AG09309 (cell line): ENCODE measurements at regions not wholly inside any gene's neighbourhood (a gene's known extent, or its start where the extent isn't known, plus 50 kb on each side); places are given as distances from the start of the nearest gene placed in this dataset.

ENCODE experiments used
- DNase-seq: peaks from one replicate; pipeline ENCODE4 v3.0.0-alpha.2; 2010; ENCODE audit warnings: low read depth
- H3K4me3 ChIP-seq: 2 replicates; pipeline ENCODE4 v1.5.1; 2011; ENCODE audit warnings: mild to moderate bottlenecking, low read depth, low read length, moderate library complexity; ENCODE audit not compliant: control insufficient read depth
- TF ChIP-seq, protein P1 (sequence below): IDR thresholded peaks from 2 replicates; pipeline ENCODE4 v1.5.1; 2011; ENCODE audit warnings: mild to moderate bottlenecking, low read depth, low read length, inconsistent platforms; ENCODE audit not compliant: insufficient read depth, control insufficient read depth; ENCODE audit errors: missing control alignments

- TF ChIP-seq, protein P1, sequence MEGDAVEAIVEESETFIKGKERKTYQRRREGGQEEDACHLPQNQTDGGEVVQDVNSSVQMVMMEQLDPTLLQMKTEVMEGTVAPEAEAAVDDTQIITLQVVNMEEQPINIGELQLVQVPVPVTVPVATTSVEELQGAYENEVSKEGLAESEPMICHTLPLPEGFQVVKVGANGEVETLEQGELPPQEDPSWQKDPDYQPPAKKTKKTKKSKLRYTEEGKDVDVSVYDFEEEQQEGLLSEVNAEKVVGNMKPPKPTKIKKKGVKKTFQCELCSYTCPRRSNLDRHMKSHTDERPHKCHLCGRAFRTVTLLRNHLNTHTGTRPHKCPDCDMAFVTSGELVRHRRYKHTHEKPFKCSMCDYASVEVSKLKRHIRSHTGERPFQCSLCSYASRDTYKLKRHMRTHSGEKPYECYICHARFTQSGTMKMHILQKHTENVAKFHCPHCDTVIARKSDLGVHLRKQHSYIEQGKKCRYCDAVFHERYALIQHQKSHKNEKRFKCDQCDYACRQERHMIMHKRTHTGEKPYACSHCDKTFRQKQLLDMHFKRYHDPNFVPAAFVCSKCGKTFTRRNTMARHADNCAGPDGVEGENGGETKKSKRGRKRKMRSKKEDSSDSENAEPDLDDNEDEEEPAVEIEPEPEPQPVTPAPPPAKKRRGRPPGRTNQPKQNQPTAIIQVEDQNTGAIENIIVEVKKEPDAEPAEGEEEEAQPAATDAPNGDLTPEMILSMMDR, result no peak
- H3K4me3 ChIP-seq, result no peak overlapping the region
- DNase-seq, result no peak
Observed at GRCh38 chr12:34398366-34398705, 376.0 kb downstream of the ALG10 start.

DNA sequence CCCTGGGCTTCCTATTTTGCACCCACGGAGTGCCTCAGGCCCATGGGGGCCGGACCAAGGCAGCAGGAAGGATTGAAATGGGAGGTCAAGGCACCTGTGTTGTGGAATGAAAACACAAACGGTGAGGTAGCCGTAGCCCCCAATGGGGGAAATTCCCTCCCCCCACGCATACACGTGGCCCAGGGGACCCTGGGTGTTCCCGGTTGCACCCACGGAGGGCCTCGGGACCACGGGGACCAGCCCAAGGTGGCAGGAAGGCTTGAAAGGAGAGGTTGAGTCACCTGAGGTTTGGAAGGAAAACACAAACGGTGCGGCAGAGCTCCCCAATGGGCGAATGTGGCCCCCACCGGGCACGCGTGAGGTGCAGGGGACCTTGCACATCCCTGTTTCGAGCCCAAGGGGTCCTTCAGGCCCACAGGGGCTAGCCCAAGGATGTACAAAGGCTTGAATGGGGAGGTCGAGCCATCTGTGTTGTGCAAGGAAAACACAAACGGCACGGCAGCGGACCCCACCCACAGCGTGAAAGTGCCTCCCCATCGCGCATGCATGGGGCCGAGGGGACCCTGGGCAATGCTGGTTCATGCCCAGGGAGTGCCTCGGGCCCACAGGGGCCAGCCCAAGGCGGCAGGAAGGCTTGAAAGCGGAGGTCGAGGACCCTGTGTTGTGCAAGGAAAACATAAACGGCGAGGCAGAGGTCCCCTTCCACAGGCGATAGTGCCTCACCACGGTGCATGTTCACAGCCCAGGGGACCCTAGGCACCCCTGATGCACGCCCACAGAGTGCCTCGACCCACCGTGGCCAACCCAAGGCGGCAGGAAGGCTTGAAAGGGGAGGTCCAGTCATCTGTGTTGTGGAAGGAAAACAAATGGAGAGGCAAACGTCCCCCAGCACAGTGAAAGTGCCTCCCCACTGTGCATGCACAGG is 376.7 kb downstream of the ALG10 start:
- H3K4me3 ChIP-seq, result no peak overlapping the region
- no peak for DNase-seq
- TF ChIP-seq, protein P1, result no peak

GRCh38 chr12:34399631-34400410 is 377.5 kb downstream of the ALG10 start:
- H3K4me3 ChIP-seq, result no peak overlapping the region
- no peak for DNase-seq
- TF ChIP-seq, protein P1, result no peak

GRCh38 chr12:34400411-34400881 is 378.1 kb downstream of the ALG10 start:
- no peak overlapping the region for H3K4me3 ChIP-seq
- no peak for DNase-seq
- TF ChIP-seq, protein P1, result no peak

- TF ChIP-seq, protein P1, result no peak
- no peak for DNase-seq
- H3K4me3 ChIP-seq, result no peak overlapping the region
Observed at GRCh38 chr12:34400986-34401658, 378.8 kb downstream of the ALG10 start.

DNA sequence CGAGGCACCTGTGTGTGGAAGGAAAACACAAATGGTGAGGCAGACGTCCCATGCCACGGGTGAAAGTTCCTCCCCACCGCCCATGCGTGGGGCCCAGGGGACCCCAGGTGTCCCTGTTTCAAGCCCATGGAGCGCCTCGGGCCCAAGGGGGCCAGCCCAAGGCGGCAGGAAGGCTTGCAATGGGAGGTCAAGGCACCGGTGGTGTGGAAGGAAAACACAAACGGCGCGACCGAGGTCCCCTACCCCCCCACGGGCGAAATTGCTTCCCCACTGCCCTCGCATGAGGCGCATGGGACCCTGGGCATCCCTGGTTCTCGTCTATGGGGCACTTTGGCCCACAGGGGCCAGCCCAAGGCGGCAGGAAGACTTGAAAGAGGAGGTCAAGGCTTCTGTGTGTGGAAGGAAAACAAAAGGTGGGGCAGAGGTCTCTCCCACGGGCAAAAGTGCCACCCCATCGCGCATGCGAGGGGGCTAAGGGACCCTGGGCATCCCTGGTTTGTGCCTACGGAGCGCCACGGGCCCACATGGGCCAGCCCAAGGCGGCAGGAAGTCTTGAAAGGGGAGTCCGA is 379.4 kb downstream of the ALG10 start:
- TF ChIP-seq, protein P1, result no peak
- no peak overlapping the region for H3K4me3 ChIP-seq
- DNase-seq, result no peak
